GM21723 (cell line): ENCODE measurements at regions not wholly inside any gene's neighbourhood (a gene's known extent, or its start where the extent isn't known, plus 50 kb on each side); places are given as distances from the start of the nearest gene placed in this dataset.

Source experiments
- ATAC-seq: cut with Tn5 transposase; IDR thresholded peaks from one replicate; pipeline ENCODE4 v1.9.1; 2021; ENCODE audit warnings: mild to moderate bottlenecking, moderate library complexity; ENCODE audit not compliant: unreplicated experiment

DNA sequence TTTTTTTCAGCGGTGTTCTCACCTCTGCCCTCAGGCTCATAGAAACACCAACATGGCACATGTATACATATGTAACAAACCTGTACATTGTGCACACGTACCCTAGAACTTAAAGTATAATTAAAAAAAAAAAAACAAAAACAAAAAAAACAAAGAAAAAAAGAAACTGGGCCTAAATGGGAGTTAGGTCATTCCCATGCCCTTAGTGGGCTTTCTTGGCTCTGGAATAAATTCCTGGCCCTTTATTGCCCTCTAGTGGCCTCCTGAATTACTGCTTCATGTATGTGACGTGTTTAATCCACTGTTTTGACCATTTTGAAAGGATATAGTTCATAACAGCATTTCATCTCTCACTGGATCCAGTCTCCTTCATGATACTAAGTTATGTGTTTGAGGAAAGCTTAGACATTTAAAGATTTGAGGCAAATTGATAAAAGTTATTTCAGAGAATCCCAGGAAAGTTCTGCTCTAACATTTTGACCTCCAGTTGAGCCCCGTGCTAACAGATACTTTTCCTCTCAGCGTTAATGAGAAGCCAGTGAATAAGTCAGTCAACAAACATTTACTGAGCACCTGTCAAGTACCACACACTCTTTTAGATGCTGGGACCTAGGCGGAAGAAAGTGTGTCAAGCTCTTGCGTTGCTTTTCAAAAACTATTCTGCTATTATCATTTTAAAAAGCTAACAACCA lies 54.7 kb upstream of the SYPL1 start:
- no peak for ATAC-seq

- no peak for ATAC-seq
These were observed 53.2 kb upstream of the SYPL1 start for GRCh38 chr7:106165337-106165736.

GRCh38 chr7:106163257-106163656 lies 51.1 kb upstream of the SYPL1 start:
- no peak for ATAC-seq
